ENCODE measurements at regions not wholly inside any gene's neighbourhood (a gene's known extent, or its start where the extent isn't known, plus 50 kb on each side); places are given as distances from the start of the nearest gene placed in this dataset.
"Not testable (repeated sequence)": the region's sequence is repeated elsewhere in the genome, so short reads cannot be mapped to it uniquely, and the experiment has no call there.

- no peak for DNase-seq (ENCODE audit: low read depth in 2 of 2)
Measured at GRCh38 chr14:22387776-22388241, 201.2 kb downstream of the DAD1 start.

- no peak for DNase-seq (ENCODE audit: low read depth in 2 of 2)
Measured at GRCh38 chr14:22386924-22387775, 201.9 kb downstream of the DAD1 start.

GRCh38 chr14:22384974-22385526, 204.0 kb downstream of the DAD1 start:
- no peak for DNase-seq (ENCODE audit: low read depth in 2 of 2)

DNA sequence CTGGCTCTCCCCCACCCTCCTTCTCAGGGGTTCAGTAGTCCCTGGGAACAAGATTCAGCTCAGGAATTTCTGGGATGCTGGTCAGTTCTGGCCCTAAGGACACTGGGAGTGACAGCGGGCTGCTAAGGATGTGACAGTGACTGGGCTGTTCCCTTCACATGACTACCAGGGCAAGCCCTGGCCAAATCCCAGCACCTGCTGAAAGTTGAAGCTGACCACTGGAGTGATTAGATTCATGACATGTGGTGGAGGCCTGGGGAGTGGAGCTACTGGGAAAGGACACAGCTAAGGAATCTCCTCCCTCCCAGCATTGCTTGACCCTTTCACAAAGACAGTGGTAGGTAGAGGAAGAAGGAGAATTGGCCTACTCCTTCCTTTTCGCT, 204.9 kb downstream of the DAD1 start:
- DNase-seq (ENCODE audit: low read depth in 2 of 2): no peak

GRCh38 chr14:22383515-22384166, 205.4 kb downstream of the DAD1 start:
- no peak for DNase-seq (ENCODE audit: low read depth in 2 of 2)

GRCh38 chr14:22382955-22383354, 206.1 kb downstream of the DAD1 start:
- DNase-seq (ENCODE audit: low read depth in 2 of 2): no peak

- no peak for DNase-seq (ENCODE audit: low read depth in 2 of 2)
Measured at GRCh38 chr14:22382395-22382794, 206.6 kb downstream of the DAD1 start.

GRCh38 chr14:22381766-22382165, 207.3 kb downstream of the DAD1 start:
- DNase-seq (ENCODE audit: low read depth in 2 of 2): no peak

GRCh38 chr14:22381408-22381760, 207.6 kb downstream of the DAD1 start:
- no peak for DNase-seq (ENCODE audit: low read depth in 2 of 2)

GRCh38 chr14:22380571-22381407, 208.2 kb downstream of the DAD1 start:
- DNase-seq (ENCODE audit: low read depth in 2 of 2): no peak

- DNase-seq (ENCODE audit: low read depth in 2 of 2): no peak
Measured at GRCh38 chr14:22379727-22380126, 209.3 kb downstream of the DAD1 start.

GRCh38 chr14:22378181-22378580, 210.8 kb downstream of the DAD1 start:
- no peak for DNase-seq (ENCODE audit: low read depth in 2 of 2)

DNA sequence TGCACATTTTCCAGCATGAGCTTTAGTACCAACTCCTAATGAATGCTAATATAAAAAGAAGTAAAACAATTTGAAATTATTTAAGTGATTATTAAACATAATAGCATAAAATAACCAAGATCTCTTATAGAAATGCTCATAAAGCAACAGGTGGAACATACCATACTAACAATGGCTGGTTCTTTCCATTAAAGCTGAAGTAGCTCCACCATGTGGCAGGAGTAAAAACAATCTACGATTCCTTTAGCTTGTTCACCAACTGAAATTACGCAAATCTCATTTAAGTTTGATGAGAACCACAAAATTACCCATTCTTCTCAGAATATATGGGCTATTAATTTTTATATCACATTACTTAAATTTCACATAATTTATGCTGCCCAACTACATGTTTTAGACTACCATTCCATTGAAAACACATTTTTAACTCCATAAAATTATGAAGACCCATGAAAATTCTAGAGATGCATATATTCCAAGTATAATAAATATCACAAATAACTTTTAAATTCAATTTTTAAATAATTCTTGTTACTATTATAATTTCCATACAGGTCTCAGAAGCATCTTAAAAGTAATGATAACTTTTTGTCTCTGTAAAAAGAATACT, 213.6 kb downstream of the DAD1 start:
- DNase-seq (ENCODE audit: low read depth in 2 of 2): no peak

DNA sequence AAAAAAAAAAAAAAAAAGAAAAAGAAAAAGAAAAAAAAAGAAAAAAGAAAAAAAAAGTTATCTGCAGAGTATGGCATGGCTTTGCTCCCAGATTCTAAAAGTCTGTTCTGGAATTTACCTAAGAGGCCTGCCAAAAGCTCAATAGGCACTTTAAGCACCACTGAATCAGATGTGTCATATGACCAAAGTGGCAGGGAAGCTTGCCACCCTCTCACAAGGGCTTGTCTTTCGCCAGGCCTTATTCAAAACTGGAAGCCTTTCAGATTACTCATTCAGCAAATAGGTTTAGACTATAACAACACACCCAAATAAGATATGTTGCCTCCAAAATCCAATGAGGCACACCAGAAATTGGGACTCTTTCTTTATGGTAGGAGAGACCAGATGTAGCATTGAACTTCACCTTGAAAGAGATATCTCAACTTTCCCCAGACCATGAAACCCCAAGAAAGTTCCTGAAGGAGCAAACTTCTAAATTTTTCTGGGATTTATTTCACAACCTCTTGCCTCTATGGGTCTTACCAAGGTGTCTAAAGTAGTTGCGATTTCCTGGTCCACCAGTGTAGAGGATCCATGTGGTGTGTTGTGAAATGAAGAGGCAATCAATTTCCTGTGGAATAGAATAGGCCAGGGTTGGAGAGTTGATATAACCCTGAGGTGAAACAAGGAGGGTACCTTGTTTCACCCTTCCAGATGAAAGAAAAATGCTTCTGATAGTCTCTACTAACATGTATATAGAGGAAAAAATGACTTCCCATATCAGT, 218.8 kb downstream of the DAD1 start:
- DNase-seq (ENCODE audit: low read depth in 2 of 2): no peak

DNA sequence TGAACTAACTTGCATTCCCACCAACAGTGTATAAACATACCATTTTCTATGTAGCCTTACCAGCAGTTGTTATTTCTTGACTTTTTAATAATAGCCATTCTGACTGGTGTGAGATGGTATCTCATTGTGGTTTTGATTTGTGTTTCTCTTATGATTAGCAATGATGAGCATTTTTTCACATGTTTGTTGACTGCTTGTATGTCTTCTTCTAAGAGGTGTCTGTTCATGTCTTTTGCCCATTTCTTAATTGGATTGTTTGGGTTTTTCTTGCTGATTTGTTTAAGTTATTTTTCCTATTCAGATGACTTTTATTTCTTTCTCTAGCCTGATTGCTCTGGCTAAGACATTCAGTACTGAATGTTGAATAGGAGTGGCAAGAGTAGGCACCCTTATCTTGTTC, 230.3 kb downstream of the DAD1 start:
- no peak for DNase-seq (ENCODE audit: low read depth in 2 of 2)

GRCh38 chr14:22349281-22349680, 239.7 kb downstream of the DAD1 start:
- DNase-seq (ENCODE audit: low read depth in 2 of 2): not testable (repeated sequence)

DNA sequence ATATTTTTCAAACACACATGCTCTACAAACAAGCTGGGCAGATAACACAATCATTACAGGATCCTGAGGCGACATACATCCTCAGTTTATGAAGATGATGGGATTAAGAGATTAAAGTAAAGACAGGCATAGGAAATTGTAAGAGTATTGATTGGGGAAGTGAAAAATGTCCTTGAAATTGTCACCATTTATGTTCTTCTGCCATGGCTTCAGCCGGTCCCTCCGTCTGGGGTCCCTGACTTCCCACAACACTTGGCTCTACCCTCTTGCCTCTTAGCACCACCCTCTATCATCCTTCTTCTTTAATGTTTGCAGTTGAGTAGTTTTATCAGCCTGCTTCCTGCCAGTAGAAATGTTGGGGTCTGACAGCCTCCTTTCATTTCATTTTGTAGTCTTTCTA, 244.4 kb downstream of the DAD1 start:
- DNase-seq (ENCODE audit: low read depth in 2 of 2): no peak

DNA sequence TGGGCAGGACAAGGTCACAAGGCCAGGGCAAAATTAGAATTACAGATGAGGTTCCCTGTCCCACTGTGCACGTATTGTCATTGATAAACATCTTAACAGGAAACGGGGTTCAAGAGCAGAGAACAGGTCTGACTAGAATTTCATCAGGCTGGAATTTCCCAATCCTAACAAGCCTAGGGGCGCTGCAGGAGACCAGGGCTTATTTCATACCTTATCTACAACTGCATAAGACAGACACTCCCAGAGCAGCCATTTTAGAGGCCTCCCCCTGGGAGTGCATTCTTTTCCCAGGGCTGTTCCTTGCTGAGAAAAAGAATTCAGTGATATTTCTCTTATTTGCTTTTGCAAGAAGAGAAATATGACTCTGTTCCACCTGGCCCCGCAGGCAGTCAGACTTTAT, 244.8 kb downstream of the DAD1 start:
- not testable (repeated sequence) for DNase-seq (ENCODE audit: low read depth in 2 of 2)

GRCh38 chr14:22341049-22341448, 248.0 kb downstream of the DAD1 start:
- no peak for DNase-seq (ENCODE audit: low read depth in 2 of 2)

- DNase-seq (ENCODE audit: low read depth in 2 of 2): no peak
Measured at GRCh38 chr14:22338917-22339715, 249.9 kb downstream of the DAD1 start.
